NCI-H2196 treated with DMSO at 0.1 percent for 48 hours (cell line): ENCODE measurements at regions not wholly inside any gene's neighbourhood (a gene's known extent, or its start where the extent isn't known, plus 50 kb on each side); places are given as distances from the start of the nearest gene placed in this dataset.
"Not testable (repeated sequence)": the region's sequence is repeated elsewhere in the genome, so short reads cannot be mapped to it uniquely, and the experiment has no call there.

Source experiments
- DNase-seq: peaks from one replicate; lab custom pipeline; 2025; ENCODE audit not compliant: unreplicated experiment; lab: John Stamatoyannopoulos, UW

- no peak for DNase-seq
These were observed 691.5 kb upstream of the MAP3K7 start for GRCh38 chr6:91278416-91278815.

GRCh38 chr6:91276315-91276714 lies 689.4 kb upstream of the MAP3K7 start:
- DNase-seq, result no peak

- DNase-seq, result no peak
These were observed 686.9 kb upstream of the MAP3K7 start for GRCh38 chr6:91273729-91274128.

- DNase-seq, result no peak
These were observed 684.9 kb upstream of the MAP3K7 start for GRCh38 chr6:91271807-91272206.

GRCh38 chr6:91268941-91269340 lies 682.1 kb upstream of the MAP3K7 start:
- no peak for DNase-seq

GRCh38 chr6:91267246-91267645 lies 680.4 kb upstream of the MAP3K7 start:
- DNase-seq, result no peak

GRCh38 chr6:91266156-91266555 lies 679.3 kb upstream of the MAP3K7 start:
- no peak for DNase-seq

- DNase-seq, result no peak
These were observed 656.6 kb upstream of the MAP3K7 start for GRCh38 chr6:91243436-91243835.

- no peak for DNase-seq
These were observed 655.7 kb upstream of the MAP3K7 start for GRCh38 chr6:91242614-91242949.

GRCh38 chr6:91241946-91242613 lies 655.2 kb upstream of the MAP3K7 start:
- no peak for DNase-seq

- no peak for DNase-seq
These were observed 654.2 kb upstream of the MAP3K7 start for GRCh38 chr6:91240878-91241603.

GRCh38 chr6:91221072-91221720 lies 634.3 kb upstream of the MAP3K7 start:
- DNase-seq, result no peak

GRCh38 chr6:91213229-91213901 lies 626.5 kb upstream of the MAP3K7 start:
- DNase-seq, result no peak

- DNase-seq, result no peak
These were observed 611.9 kb upstream of the MAP3K7 start for GRCh38 chr6:91198588-91199255.

- no peak for DNase-seq
These were observed 609.9 kb upstream of the MAP3K7 start for GRCh38 chr6:91196729-91197128.

- no peak for DNase-seq
These were observed 606.6 kb upstream of the MAP3K7 start for GRCh38 chr6:91193446-91193845.

GRCh38 chr6:91190041-91190440 lies 603.2 kb upstream of the MAP3K7 start:
- not testable (repeated sequence) for DNase-seq

- no peak for DNase-seq
These were observed 598.2 kb upstream of the MAP3K7 start for GRCh38 chr6:91185072-91185471.

GRCh38 chr6:91181416-91181815 lies 594.5 kb upstream of the MAP3K7 start:
- DNase-seq, result no peak

GRCh38 chr6:91173651-91174050 lies 586.8 kb upstream of the MAP3K7 start:
- no peak for DNase-seq

GRCh38 chr6:91173186-91173585 lies 586.3 kb upstream of the MAP3K7 start:
- no peak for DNase-seq
